ENCODE measurements at regions not wholly inside any gene's neighbourhood (a gene's known extent, or its start where the extent isn't known, plus 50 kb on each side); places are given as distances from the start of the nearest gene placed in this dataset.

DNA sequence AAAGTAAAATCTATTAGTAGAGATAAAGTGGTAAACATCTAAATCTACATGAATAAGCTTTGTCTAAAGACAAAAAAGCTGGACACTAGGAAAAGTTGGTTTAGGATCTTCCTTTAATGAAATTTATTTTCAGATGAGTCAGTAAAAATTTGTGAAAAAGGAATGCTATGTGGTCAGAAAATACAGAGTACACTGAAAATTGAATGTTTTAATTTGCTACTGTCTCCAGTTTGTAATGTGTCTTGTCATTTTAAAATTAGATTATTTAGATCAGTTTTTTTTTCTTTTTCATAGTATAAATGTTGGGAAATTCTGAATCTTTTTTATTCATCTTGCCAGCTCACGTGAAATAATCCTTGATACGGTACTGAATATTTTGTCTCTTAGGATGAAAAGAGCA is 56.9 kb downstream of the SLITRK6 start:
- TF ChIP-seq POLR2A (IDR thresholded peaks at IDR 0.05) (no peak), CTCF (IDR thresholded peaks at IDR 0.05) (no peak)

Data from esophagus squamous epithelium (tissue), 4 donors.